Upper lobe of right lung (tissue), 1 donor: ENCODE measurements at regions not wholly inside any gene's neighbourhood (a gene's known extent, or its start where the extent isn't known, plus 50 kb on each side); places are given as distances from the start of the nearest gene placed in this dataset.

ENCODE experiments used
- ATAC-seq: fragments of 200-7000 bp; cut with Tn5 transposase; one replicate; pipeline ENCODE4 v1.9.1; 2020; ENCODE audit warnings: mild to moderate bottlenecking, moderate library complexity
- DNase-seq: peaks from one replicate; pipeline ENCODE4 v3.0.0-alpha.2; 2020
- H3K27ac ChIP-seq: fragments of 200-600 bp; one replicate; pipeline ENCODE4 v1.8.0; 2022
- H3K27me3 ChIP-seq: fragments of 200-600 bp; one replicate; pipeline ENCODE4 v1.8.0; 2022; ENCODE audit warnings: mild to moderate bottlenecking
- H3K36me3 ChIP-seq: fragments of 200-600 bp; one replicate; pipeline ENCODE4 v1.8.0; 2022
- H3K4me1 ChIP-seq: fragments of 200-600 bp; one replicate; pipeline ENCODE4 v1.8.0; 2022
- H3K4me3 ChIP-seq: fragments of 200-600 bp; one replicate; pipeline ENCODE4 v1.8.0; 2022; ENCODE audit warnings: mild to moderate bottlenecking
- H3K9me3 ChIP-seq: fragments of 200-600 bp; one replicate; pipeline ENCODE4 v1.8.0; 2022
- intact Hi-C: fragments of 100-400 bp; cut with DNase I; formaldehyde crosslinking; loops from one replicate; pipeline ENCODE4 v1.11.0; 2022
- TF ChIP-seq, protein P1 (sequence below): fragments of 200-600 bp; IDR thresholded peaks from one replicate; pipeline ENCODE4 v1.8.0; 2022; ENCODE audit warnings: antibody characterized with exemption
- donor health status: DM: no; HTN: yes; CAD: no; lungs with severe emphysema.

DNA sequence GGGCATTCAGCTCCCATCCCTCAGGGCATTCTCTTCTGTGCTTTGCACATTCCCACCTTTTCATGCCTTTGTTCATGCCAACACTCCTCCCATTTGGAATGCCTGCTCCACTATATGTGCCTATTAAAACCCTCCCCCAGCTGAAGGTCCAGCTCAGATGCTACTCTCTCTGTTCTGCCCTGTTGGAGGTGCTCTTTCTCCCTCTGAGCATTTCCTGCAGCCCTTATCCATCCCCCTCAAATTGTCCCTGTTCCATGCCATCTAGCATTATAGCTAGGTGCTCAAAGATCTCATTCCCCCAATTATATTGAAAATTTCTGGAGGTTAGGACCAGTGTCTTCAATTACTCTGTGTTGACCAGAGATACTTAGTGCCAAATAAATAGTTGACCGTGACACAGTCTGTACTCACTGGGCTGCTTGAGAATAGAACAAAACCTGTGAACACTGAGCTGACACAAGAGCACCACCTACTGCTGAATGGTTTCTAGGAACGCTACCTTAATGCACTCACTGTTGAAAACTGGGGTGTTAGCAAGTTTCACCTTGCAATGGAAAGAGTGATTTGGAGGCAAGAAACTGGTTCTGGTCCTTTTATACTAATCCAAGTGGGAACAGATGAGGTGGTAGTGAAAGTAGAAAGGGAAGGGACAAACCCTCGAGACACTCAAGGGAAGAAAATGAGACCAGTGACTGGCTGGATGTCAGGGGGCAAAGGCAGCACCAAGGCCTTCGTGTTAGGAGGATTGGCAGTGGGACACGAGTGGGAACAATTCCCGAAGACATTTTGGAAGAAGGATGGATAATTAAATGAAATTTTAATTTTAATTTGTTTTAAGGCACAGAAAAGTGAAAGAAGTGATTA is 289.8 kb upstream of the ROPN1 start:
- Histone ChIP-seq H3K36me3 (no peaks in the 10 kb centered on the region), H3K4me3 (no peak overlapping the region), H3K4me1 (peaks cover 7% of the 10 kb centered on the region), H3K9me3 (no peaks in the 10 kb centered on the region), H3K27ac (no peak overlapping the region), H3K27me3 (no peaks in the 10 kb centered on the region)
- intact Hi-C loops = no loop called here
- ATAC-seq = peak; percentile 43
- TF ChIP-seq, protein P1, sequence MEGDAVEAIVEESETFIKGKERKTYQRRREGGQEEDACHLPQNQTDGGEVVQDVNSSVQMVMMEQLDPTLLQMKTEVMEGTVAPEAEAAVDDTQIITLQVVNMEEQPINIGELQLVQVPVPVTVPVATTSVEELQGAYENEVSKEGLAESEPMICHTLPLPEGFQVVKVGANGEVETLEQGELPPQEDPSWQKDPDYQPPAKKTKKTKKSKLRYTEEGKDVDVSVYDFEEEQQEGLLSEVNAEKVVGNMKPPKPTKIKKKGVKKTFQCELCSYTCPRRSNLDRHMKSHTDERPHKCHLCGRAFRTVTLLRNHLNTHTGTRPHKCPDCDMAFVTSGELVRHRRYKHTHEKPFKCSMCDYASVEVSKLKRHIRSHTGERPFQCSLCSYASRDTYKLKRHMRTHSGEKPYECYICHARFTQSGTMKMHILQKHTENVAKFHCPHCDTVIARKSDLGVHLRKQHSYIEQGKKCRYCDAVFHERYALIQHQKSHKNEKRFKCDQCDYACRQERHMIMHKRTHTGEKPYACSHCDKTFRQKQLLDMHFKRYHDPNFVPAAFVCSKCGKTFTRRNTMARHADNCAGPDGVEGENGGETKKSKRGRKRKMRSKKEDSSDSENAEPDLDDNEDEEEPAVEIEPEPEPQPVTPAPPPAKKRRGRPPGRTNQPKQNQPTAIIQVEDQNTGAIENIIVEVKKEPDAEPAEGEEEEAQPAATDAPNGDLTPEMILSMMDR = peak; percentile 49
- DNase-seq = no peak

DNA sequence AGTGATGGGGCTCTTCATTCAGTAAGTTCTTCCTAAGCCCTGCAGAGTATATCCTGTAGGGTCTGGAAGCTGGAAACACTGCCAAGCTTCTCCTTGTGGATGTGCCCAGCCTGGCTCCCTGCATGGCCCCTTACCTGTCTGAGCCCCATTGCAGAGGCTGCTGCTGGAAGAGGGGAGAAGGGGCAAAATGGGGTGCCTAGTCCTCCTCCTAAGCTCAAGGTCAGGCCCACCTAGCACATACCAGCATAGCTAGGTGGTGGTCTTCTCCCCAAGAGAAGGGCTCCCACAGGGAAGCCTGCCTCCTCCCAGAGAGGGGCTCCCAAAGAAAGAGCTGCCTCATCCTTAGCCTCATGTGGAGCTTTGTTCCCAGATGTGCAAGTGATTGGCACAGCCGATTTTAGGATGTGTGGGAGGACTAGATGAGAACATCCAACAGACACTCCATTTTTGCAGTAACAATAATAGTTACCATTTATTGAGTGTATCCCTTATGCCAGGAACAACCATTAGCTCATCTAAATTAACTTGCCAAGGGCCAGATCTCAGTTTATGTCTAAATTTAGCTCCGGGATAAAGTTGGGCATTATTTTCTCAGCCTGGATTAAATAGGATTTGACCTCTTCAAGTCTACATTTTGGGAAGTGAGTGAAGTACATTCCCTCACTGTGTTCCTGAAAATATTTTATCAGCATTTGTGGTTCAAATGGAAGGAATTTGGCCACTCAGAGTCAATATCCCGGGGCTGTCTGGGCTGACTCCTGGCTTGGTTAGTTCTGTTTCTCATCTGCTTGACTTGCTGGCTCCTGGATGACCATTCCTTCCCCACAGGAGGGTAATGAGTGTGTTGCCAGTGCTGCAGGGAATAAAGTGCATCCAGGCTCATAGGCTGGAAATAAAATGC is 291.1 kb upstream of the ROPN1 start:
- Histone ChIP-seq H3K27me3 (no peaks in the 10 kb centered on the region), H3K9me3 (no peaks in the 10 kb centered on the region), H3K27ac (no peak overlapping the region), H3K4me3 (no peak overlapping the region), H3K36me3 (no peaks in the 10 kb centered on the region), H3K4me1 (no peaks in the 10 kb centered on the region)
- intact Hi-C loops = no loop called here
- DNase-seq (no peak), ATAC-seq (no peak)
- TF ChIP-seq, protein P1 = no peak

DNA sequence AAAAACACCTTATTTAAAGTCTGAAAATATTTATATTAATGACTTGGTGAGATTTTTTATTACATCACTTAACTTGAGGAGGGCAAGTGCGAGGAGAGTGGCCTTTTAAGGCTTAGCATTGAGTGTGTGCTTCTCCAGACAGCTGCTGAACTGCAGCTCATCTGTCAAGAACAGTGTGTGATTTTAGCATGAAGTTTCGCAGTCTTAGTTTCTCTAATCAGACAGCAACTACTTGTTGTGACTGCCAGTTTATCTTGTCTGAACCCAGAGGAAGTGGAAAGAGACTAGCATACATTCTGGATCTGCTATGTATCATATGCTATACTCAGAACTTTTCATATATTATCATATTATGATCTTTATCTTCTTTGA is 291.7 kb upstream of the ROPN1 start:
- Histone ChIP-seq H3K36me3 (no peaks in the 10 kb centered on the region), H3K27me3 (no peaks in the 10 kb centered on the region), H3K4me3 (no peak overlapping the region), H3K27ac (no peak overlapping the region), H3K4me1 (no peaks in the 10 kb centered on the region), H3K9me3 (no peaks in the 10 kb centered on the region)
- intact Hi-C loops = no loop called here
- DNase-seq (no peak), ATAC-seq (no peak)
- TF ChIP-seq, protein P1 = no peak

DNA sequence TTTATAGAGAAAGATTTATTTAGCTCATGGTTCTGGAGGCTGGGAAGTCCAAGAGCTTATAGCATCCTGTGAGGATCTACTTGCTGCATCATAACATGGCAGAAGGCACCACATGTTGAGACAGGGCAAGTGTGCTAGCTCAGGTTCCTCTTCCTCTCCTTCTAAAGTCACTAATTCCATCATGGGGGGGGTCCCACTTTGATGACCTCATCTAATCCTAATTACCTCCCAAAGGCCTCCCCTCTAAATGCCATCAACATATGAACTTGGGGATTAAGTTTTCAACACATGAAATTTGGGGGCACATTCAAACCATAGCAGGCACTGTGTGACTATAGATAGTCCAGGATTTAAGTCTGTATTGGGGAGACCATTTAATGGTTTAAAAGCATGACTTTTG is 297.1 kb upstream of the ROPN1 start:
- ATAC-seq (no peak), DNase-seq (no peak)
- Histone ChIP-seq H3K27me3 (no peaks in the 10 kb centered on the region), H3K27ac (no peak overlapping the region), H3K4me3 (no peak overlapping the region), H3K9me3 (no peaks in the 10 kb centered on the region), H3K4me1 (no peaks in the 10 kb centered on the region), H3K36me3 (no peaks in the 10 kb centered on the region)
- intact Hi-C loops = no loop called here
- TF ChIP-seq, protein P1 = no peak

DNA sequence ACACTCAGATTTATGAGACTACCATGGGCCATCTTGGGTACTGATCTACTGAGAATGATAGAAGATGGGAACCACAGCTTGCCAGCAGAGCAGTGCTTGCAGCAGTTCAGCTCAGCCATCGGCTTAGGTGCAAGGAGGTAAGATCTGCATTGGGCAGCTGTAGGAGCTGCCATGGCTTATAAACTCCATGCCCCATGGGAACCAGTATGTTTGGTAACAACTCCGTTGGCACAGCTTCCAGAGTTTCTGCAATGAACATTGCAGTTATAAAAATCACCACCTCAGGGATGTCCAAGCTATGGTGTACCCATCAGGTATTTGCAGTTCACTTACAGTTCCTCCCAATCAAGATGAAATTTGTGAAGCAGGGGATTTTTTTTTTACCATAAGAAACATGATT is 299.1 kb upstream of the ROPN1 start:
- Histone ChIP-seq H3K4me3 (no peak overlapping the region), H3K27me3 (no peaks in the 10 kb centered on the region), H3K4me1 (no peaks in the 10 kb centered on the region), H3K9me3 (no peaks in the 10 kb centered on the region), H3K27ac (no peak overlapping the region), H3K36me3 (no peaks in the 10 kb centered on the region)
- DNase-seq (no peak), ATAC-seq (no peak)
- intact Hi-C loops = no loop called here
- TF ChIP-seq, protein P1 = no peak
